Astrocyte of the spinal cord (primary cell): ENCODE measurements at regions not wholly inside any gene's neighbourhood (a gene's known extent, or its start where the extent isn't known, plus 50 kb on each side); places are given as distances from the start of the nearest gene placed in this dataset.
"Not testable (repeated sequence)": the region's sequence is repeated elsewhere in the genome, so short reads cannot be mapped to it uniquely, and the experiment has no call there.

ENCODE experiments used
- DNase-seq: peaks from one replicate; pipeline ENCODE4 v3.0.0; 2011; ENCODE audit warnings: low read depth, low spot score
- H3K4me3 ChIP-seq: 2 replicates; pipeline ENCODE4 v1.5.1; 2011; ENCODE audit warnings: low read depth, mild to moderate bottlenecking, low read length, moderate library complexity
- CTCF ChIP-seq: IDR thresholded peaks from 2 replicates; pipeline ENCODE4 v1.5.1; 2012; ENCODE audit warnings: low read depth, mild to moderate bottlenecking, low read length, inconsistent platforms
- in situ Hi-C: cut with HindIII; loops from 2 replicates; pipeline ENCODE4 v1.10.0; 2017; ENCODE audit warnings: low sequenced_read_pairs

- no peak overlapping the region for H3K4me3 ChIP-seq
- in situ Hi-C loops, result no loop called here
- TF ChIP-seq CTCF, result no peak
- no peak for DNase-seq
Measured at GRCh38 chr13:86608701-86609100, 809.5 kb upstream of the SLITRK6 start.

- in situ Hi-C loops, result no loop called here
- no peak for DNase-seq
- no peak overlapping the region for H3K4me3 ChIP-seq
- TF ChIP-seq CTCF, result no peak
Measured at GRCh38 chr13:86633346-86633745, 834.1 kb upstream of the SLITRK6 start.

- in situ Hi-C loops, result not testable (repeated sequence)
Measured at GRCh38 chr13:86651171-86651570, 852.0 kb upstream of the SLITRK6 start.

GRCh38 chr13:86653009-86653408 is 853.8 kb upstream of the SLITRK6 start:
- no peak overlapping the region for H3K4me3 ChIP-seq
- no peak for DNase-seq
- in situ Hi-C loops, result no loop called here
- TF ChIP-seq CTCF, result no peak

More at GRCh38 chr13:86651171-86651570, 852.0 kb upstream of the SLITRK6 start:
- not testable (repeated sequence) for H3K4me3 ChIP-seq, DNase-seq

GRCh38 chr13:86655561-86655960 is 856.3 kb upstream of the SLITRK6 start:
- no peak overlapping the region for H3K4me3 ChIP-seq
- no peak for DNase-seq
- in situ Hi-C loops, result no loop called here
- TF ChIP-seq CTCF, result no peak

GRCh38 chr13:86660090-86660489 is 860.9 kb upstream of the SLITRK6 start:
- TF ChIP-seq CTCF, result no peak
- in situ Hi-C loops, result no loop called here
- H3K4me3 ChIP-seq, result no peak overlapping the region
- no peak for DNase-seq

- DNase-seq, result no peak
- H3K4me3 ChIP-seq, result no peak overlapping the region
- in situ Hi-C loops, result no loop called here
- TF ChIP-seq CTCF, result no peak
Measured at GRCh38 chr13:86665842-86666241, 866.6 kb upstream of the SLITRK6 start.
